K562 (cell line): ENCODE measurements at regions not wholly inside any gene's neighbourhood (a gene's known extent, or its start where the extent isn't known, plus 50 kb on each side); places are given as distances from the start of the nearest gene placed in this dataset.

ENCODE experiments used
- BACH1 ChIP-seq: fragments of 200-800 bp; sonication (Bioruptor generic); IDR thresholded peaks from 2 replicates; pipeline ENCODE4 v1.6.1; 2016; ENCODE audit warnings: missing genetic modification characterization, missing compliant biosample characterization
- ESRRA ChIP-seq: fragments of 450-650 bp; IDR thresholded peaks from 2 replicates; pipeline ENCODE4 v1.6.1; 2014; ENCODE audit warnings: low read depth, mild to moderate bottlenecking, moderate library complexity, borderline replicate concordance
- RBM14 ChIP-seq: fragments of 200-400 bp; formaldehyde crosslinking; IDR thresholded peaks from 2 replicates; pipeline ENCODE4 v1.6.1; 2018; ENCODE audit warnings: low read depth, mild to moderate bottlenecking, low read length, moderate library complexity, borderline replicate concordance; ENCODE audit not compliant: insufficient read depth

GRCh38 chr16:17598968-17599367, 128.2 kb upstream of the XYLT1 start:
- no peak for TF ChIP-seq RBM14
- TF ChIP-seq BACH1 (tag), result no peak
- no peak for TF ChIP-seq ESRRA
